Neuronal stem cell (in vitro differentiated cells): ENCODE measurements at regions not wholly inside any gene's neighbourhood (a gene's known extent, or its start where the extent isn't known, plus 50 kb on each side); places are given as distances from the start of the nearest gene placed in this dataset.

Experiments used
- DNase-seq: peaks from one replicate; pipeline ENCODE4 v3.0.0-alpha.2; 2013; ENCODE audit warnings: low spot score
- H2AFZ ChIP-seq: one replicate; pipeline ENCODE4 v1.6.1; 2013; ENCODE audit warnings: mild to moderate bottlenecking, low read length, inconsistent platforms
- H2AK5ac ChIP-seq: 2 replicates; pipeline ENCODE4 v1.6.1; 2013; ENCODE audit warnings: low read depth, mild to moderate bottlenecking, inconsistent platforms, low read length, moderate library complexity, mixed read lengths
- H2BK120ac ChIP-seq: 2 replicates; pipeline ENCODE4 v1.6.1; 2013; ENCODE audit warnings: low read depth, mild to moderate bottlenecking, inconsistent platforms, low read length, moderate library complexity, mixed read lengths
- H2BK12ac ChIP-seq: one replicate; pipeline ENCODE4 v1.6.1; 2013; ENCODE audit warnings: low read length, inconsistent platforms
- H2BK15ac ChIP-seq: 2 replicates; pipeline ENCODE4 v1.6.1; 2013; ENCODE audit warnings: mild to moderate bottlenecking, low read length, inconsistent platforms, mixed read lengths
- H2BK5ac ChIP-seq: one replicate; pipeline ENCODE4 v1.6.1; 2013; ENCODE audit warnings: inconsistent platforms, mild to moderate bottlenecking, low read length, moderate library complexity
- H3K14ac ChIP-seq: one replicate; pipeline ENCODE4 v1.6.1; 2013; ENCODE audit warnings: low read length, inconsistent platforms
- H3K18ac ChIP-seq: 2 replicates; pipeline ENCODE4 v1.6.1; 2013; ENCODE audit warnings: low read length, inconsistent platforms
- H3K23ac ChIP-seq: 2 replicates; pipeline ENCODE4 v1.6.1; 2013; ENCODE audit warnings: low read depth, mild to moderate bottlenecking, mixed read lengths, low read length, inconsistent platforms; ENCODE audit not compliant: poor library complexity
- H3K27ac ChIP-seq: replicated peaks from 3 replicates; pipeline ENCODE4 v1.5.1; 2013; ENCODE audit warnings: low read length, inconsistent platforms
- H3K27me3 ChIP-seq, 3 experiments: 2 replicates each; pipeline ENCODE4 v1.6.1; 2013; ENCODE audit warnings: low read length in 3 of 3, mild to moderate bottlenecking in 2 of 3, inconsistent platforms in 1 of 3, low read depth in 1 of 3, mixed read lengths in 1 of 3, moderate library complexity in 1 of 3; ENCODE audit not compliant: control insufficient read depth in 3 of 3, insufficient read depth in 3 of 3
- H3K36me3 ChIP-seq, 2 donors: replicated peaks in 1 of 2; 2 replicates each; pipeline ENCODE4 v1.6.1; 2013; ENCODE audit warnings: low read length in 2 of 2; ENCODE audit not compliant: control insufficient read depth in 2 of 2, insufficient read depth in 2 of 2
- H3K4ac ChIP-seq: 2 replicates; pipeline ENCODE4 v1.6.1; 2013; ENCODE audit warnings: inconsistent platforms, mild to moderate bottlenecking, low read length, moderate library complexity
- H3K4me1 ChIP-seq, 2 donors: 1 replicate in 1 of 2; 2 replicates in 1 of 2; pipeline ENCODE4 v1.6.1; 2013; ENCODE audit warnings: low read length in 2 of 2, low read depth in 1 of 2; ENCODE audit not compliant: control insufficient read depth in 2 of 2, insufficient read depth in 1 of 2
- H3K4me2 ChIP-seq: one replicate; pipeline ENCODE4 v1.6.1; 2013; ENCODE audit warnings: mild to moderate bottlenecking, low read length, inconsistent platforms; ENCODE audit not compliant: insufficient read depth, poor library complexity, severe bottlenecking
- H3K4me3 ChIP-seq, 2 donors: 2 replicates each; pipeline ENCODE4 v1.5.1; 2013; ENCODE audit warnings: low read length in 2 of 2, mild to moderate bottlenecking in 2 of 2, inconsistent platforms in 1 of 2, moderate library complexity in 1 of 2
- H3K79me1 ChIP-seq: one replicate; pipeline ENCODE4 v1.6.1; 2013; ENCODE audit warnings: low read depth, mild to moderate bottlenecking, inconsistent platforms, low read length, moderate library complexity
- H3K9ac ChIP-seq: one replicate; pipeline ENCODE4 v1.6.1; 2013; ENCODE audit warnings: mild to moderate bottlenecking, low read depth, low read length, inconsistent platforms; ENCODE audit not compliant: poor library complexity
- H3K9me3 ChIP-seq, 2 donors: replicated peaks in 1 of 2; 2 replicates each; pipeline versions ENCODE3 to v1.6.1; 2013; ENCODE audit warnings: low read length in 2 of 2, mild to moderate bottlenecking in 2 of 2, inconsistent platforms in 1 of 2, low read depth in 1 of 2, mixed read lengths in 1 of 2, moderate library complexity in 1 of 2; ENCODE audit not compliant: control insufficient read depth in 2 of 2, insufficient read depth in 1 of 2
- H4K8ac ChIP-seq: one replicate; pipeline ENCODE4 v1.6.1; 2013; ENCODE audit warnings: low read depth, mild to moderate bottlenecking, inconsistent platforms, low read length, moderate library complexity
- H4K91ac ChIP-seq: one replicate; pipeline ENCODE4 v1.6.1; 2013; ENCODE audit warnings: low read length, low read depth, mild to moderate bottlenecking, inconsistent platforms; ENCODE audit not compliant: poor library complexity
- WGBS, 2 donors: extraction: QIAGEN DNeasy Blood & Tissue Kit; methylation state at CpG; one replicate each; pipeline ENCODE4 v1.1.7; 2013; ENCODE audit warnings: missing lambda C conversion rate in 2 of 2, mixed read lengths in 1 of 2; ENCODE audit not compliant: insufficient read length in 2 of 2, insufficient replicate concordance in 1 of 2; ENCODE audit errors: extremely low coverage in 2 of 2; 5-methylcytosine and 5-hydroxymethylcytosine counted together

DNA sequence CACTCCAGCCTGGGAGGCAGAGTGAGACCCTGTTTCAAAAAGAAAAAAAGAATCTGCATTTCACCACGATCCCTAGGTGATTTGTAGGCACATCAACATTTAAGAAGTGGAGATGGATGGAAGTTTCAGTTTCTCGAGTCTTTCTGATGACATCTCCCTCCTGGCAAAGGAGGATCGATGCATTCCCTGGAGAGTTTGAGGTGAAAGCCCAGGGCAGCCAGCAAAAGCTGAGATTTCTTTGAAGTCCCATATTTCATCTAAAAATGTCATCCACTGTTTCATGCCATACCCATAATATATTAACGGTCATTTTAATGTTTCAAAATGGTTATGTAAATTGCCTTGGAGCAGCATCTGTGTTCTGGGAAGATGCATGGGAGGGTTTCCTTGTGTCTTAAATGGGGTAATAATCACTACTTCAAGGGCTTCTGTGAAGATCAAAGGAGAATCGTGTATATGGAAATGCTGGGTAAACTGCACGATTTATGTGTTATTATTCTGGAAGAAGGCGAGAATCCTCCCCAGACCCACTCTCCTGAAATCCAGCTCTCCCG, 63.4 kb downstream of the KATNIP start:
- no peak overlapping the region for H2AK5ac ChIP-seq
- H3K4ac ChIP-seq: no peak overlapping the region
- H3K14ac ChIP-seq: no peak overlapping the region
- H2BK120ac ChIP-seq: no peak overlapping the region
- H3K4me1 ChIP-seq: no peaks in the 10 kb centered on the region
- H3K18ac ChIP-seq: no peak overlapping the region
- no peak overlapping the region for H2BK5ac ChIP-seq
- no peak overlapping the region for H3K4me3 ChIP-seq
- H2AFZ ChIP-seq: no peak overlapping the region
- no peak overlapping the region for H2BK15ac ChIP-seq
- no peak overlapping the region for H2BK12ac ChIP-seq
- H3K79me1 ChIP-seq: no peaks in the 10 kb centered on the region
- H4K91ac ChIP-seq: no peak overlapping the region
- no peak overlapping the region for H4K8ac ChIP-seq
- H3K27me3 ChIP-seq: no peaks in the 10 kb centered on the region
- no peak overlapping the region for H3K4me2 ChIP-seq
- no peaks in the 10 kb centered on the region for H3K9me3 ChIP-seq
- WGBS, 2 donors: no CpG with 5 or more reads among the region's 8 CpGs
- H3K23ac ChIP-seq: no peak overlapping the region
- no peak for DNase-seq
- H3K9ac ChIP-seq: no peak overlapping the region
- H3K27ac ChIP-seq: no peak overlapping the region
- H3K36me3 ChIP-seq: no peaks in the 10 kb centered on the region

DNA sequence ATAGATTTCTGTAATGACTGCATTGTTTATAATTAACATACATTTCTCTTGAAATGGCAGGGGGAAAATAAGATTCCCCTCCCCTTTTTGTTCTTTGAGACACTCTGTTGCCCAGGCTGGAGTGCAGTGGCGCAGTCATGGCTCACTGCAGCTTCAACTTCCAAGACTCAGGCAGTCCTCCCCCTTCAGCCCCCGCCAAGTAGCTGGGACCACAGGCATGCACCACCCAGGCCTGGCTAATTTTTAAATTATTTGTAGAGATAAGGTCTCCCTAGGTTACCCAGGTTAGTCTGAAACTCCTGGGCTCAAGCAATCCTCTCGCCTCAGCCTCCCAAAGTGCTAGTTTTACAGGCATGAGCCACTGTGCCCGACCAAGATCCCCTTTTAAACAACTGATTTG, 67.7 kb downstream of the KATNIP start:
- H3K4me3 ChIP-seq: no peak overlapping the region
- no peaks in the 10 kb centered on the region for H3K79me1 ChIP-seq
- no peak overlapping the region for H3K14ac ChIP-seq
- no peaks in the 10 kb centered on the region for H3K27me3 ChIP-seq
- no peak overlapping the region for H2BK15ac ChIP-seq
- no peak overlapping the region for H3K23ac ChIP-seq
- no peak overlapping the region for H2BK120ac ChIP-seq
- H3K36me3 ChIP-seq: peaks cover 0 to 4% of the 10 kb centered on the region in 2 donors
- H3K9ac ChIP-seq: no peak overlapping the region
- DNase-seq: no peak
- H3K4me1 ChIP-seq: no peaks in the 10 kb centered on the region
- no CpG with 5 or more reads among the region's 4 CpGs for WGBS, 2 donors
- H2BK12ac ChIP-seq: no peak overlapping the region
- H3K9me3 ChIP-seq: peaks cover 0 to 3% of the 10 kb centered on the region in 2 donors
- H3K4me2 ChIP-seq: no peak overlapping the region
- no peak overlapping the region for H4K8ac ChIP-seq
- no peak overlapping the region for H3K27ac ChIP-seq
- H2AFZ ChIP-seq: no peak overlapping the region
- H2AK5ac ChIP-seq: no peak overlapping the region
- H2BK5ac ChIP-seq: no peak overlapping the region
- H3K4ac ChIP-seq: no peak overlapping the region
- H4K91ac ChIP-seq: no peak overlapping the region
- no peak overlapping the region for H3K18ac ChIP-seq

DNA sequence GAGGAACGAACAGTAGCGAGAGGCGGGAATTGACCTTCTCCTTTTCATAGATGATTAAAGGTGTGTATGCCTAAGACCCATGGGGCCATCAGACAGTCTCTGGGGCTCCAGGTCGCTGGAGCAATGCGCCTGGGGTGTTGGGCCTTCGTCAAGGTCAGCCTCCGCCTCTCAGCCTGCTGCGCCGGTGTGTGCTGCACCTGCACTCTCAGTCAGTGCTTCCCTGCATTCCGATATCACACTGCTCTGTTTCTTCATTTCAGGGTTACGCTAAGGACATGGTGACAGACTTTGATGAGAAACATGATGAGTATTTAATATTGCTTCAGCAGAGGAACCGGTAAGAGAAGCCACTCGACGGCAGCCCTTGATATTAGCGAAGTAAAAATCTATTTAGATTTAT, 68.2 kb downstream of the KATNIP start:
- Histone ChIP-seq H3K36me3 (peaks cover 0 to 4% of the 10 kb centered on the region in 2 donors), H2BK120ac (no peak overlapping the region), H2BK12ac (no peak overlapping the region), H2BK5ac (no peak overlapping the region), H3K79me1 (no peaks in the 10 kb centered on the region), H3K27ac (no peak overlapping the region), H3K9me3 (peaks cover 3% of the 10 kb centered on the region in 2 donors), H3K23ac (no peak overlapping the region), H3K4ac (no peak overlapping the region), H2AFZ (no peak overlapping the region), H3K4me3 (no peak overlapping the region), H4K91ac (no peak overlapping the region), H2AK5ac (no peak overlapping the region), H3K4me1 (no peaks in the 10 kb centered on the region), H3K9ac (peak overlapping the region; percentile 73), H2BK15ac (no peak overlapping the region), H4K8ac (no peak overlapping the region), H3K4me2 (no peak overlapping the region), H3K14ac (no peak overlapping the region), H3K18ac (no peak overlapping the region), H3K27me3 (no peaks in the 10 kb centered on the region)
- no CpG with 5 or more reads among the region's 15 CpGs for WGBS, 2 donors
- DNase-seq: no peak

DNA sequence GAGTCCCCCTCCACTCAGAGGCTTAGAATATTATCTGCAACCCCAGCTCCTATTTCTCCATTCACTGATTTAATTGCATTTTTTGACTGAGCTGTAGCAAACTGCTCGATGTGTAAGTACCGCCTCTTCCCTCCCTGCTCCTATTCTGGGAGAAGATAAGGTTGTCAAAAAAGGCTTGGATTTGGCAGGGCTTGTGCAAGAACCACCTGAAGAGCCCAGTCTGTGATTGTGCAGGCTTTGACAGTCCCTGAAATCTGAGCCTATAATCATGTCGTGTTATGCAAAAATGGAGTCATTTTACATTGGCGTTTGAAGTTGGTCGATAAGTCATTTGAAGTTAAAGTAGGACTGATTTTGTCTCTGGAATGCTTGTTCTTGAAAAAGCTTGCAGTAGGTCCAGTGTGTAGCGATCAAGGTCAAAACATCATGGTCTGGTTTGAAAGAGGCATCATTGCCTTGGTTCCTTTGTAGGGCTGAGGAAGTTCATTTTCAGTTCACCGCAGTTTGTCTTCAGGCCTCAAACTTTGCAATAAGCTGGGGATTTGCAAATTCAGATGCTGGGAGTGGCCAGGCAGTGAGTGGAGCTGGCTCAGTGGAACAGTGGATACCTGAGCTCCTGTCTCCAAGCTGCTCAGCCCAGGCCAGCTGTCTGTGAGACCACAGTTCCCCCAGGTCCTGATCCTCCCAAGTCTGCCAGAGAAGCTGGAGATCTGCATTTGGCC, 68.8 kb downstream of the KATNIP start:
- no peaks in the 10 kb centered on the region for H3K27me3 ChIP-seq
- no peak overlapping the region for H3K4ac ChIP-seq
- H3K4me2 ChIP-seq: no peak overlapping the region
- H3K9ac ChIP-seq: no peak overlapping the region
- H2AK5ac ChIP-seq: no peak overlapping the region
- no peak overlapping the region for H2BK5ac ChIP-seq
- no peak overlapping the region for H2BK12ac ChIP-seq
- no peak overlapping the region for H2BK15ac ChIP-seq
- H3K18ac ChIP-seq: no peak overlapping the region
- no peak overlapping the region for H2BK120ac ChIP-seq
- no peak overlapping the region for H3K4me3 ChIP-seq
- WGBS, 2 donors: no CpG with 5 or more reads among the region's 7 CpGs
- no peak overlapping the region for H3K14ac ChIP-seq
- no peak overlapping the region for H3K27ac ChIP-seq
- DNase-seq: no peak
- H4K91ac ChIP-seq: no peak overlapping the region
- no peak overlapping the region for H2AFZ ChIP-seq
- H3K36me3 ChIP-seq: peaks cover 0 to 4% of the 10 kb centered on the region in 2 donors
- no peak overlapping the region for H3K23ac ChIP-seq
- H3K9me3 ChIP-seq: peaks cover 3% of the 10 kb centered on the region in 2 donors
- no peaks in the 10 kb centered on the region for H3K79me1 ChIP-seq
- H3K4me1 ChIP-seq: no peaks in the 10 kb centered on the region
- no peak overlapping the region for H4K8ac ChIP-seq
